Mucosa of descending colon (tissue), 3 donors: ENCODE measurements at regions not wholly inside any gene's neighbourhood (a gene's known extent, or its start where the extent isn't known, plus 50 kb on each side); places are given as distances from the start of the nearest gene placed in this dataset.

ENCODE experiments used
- ATAC-seq: fragments of 200-7000 bp; cut with Tn5 transposase; one replicate; pipeline ENCODE4 v1.9.1; 2020; ENCODE audit warnings: mild to moderate bottlenecking, moderate library complexity
- DNase-seq, 3 donors: peaks; one replicate each; pipeline ENCODE4 v3.0.0-alpha.2; 2020
- H3K36me3 ChIP-seq: fragments of 200-600 bp; one replicate; pipeline ENCODE4 v1.8.0; 2021; ENCODE audit warnings: low read depth, mild to moderate bottlenecking
- H3K4me1 ChIP-seq: fragments of 200-600 bp; one replicate; pipeline ENCODE4 v1.8.0; 2021; ENCODE audit warnings: low read depth, mild to moderate bottlenecking
- H3K4me3 ChIP-seq: fragments of 200-600 bp; one replicate; pipeline ENCODE4 v1.8.0; 2021; ENCODE audit warnings: mild to moderate bottlenecking
- H3K9me3 ChIP-seq: fragments of 200-600 bp; one replicate; pipeline ENCODE4 v1.8.0; 2021; ENCODE audit warnings: mild to moderate bottlenecking
- CTCF ChIP-seq: fragments of 200-600 bp; IDR thresholded peaks from one replicate; pipeline ENCODE4 v1.8.0; 2022; ENCODE audit warnings: antibody characterized with exemption, mild to moderate bottlenecking
- intact Hi-C, 2 donors: fragments of 100-400 bp; cut with DNase I in 1 of 2; cut with micrococcal nuclease in 1 of 2; formaldehyde crosslinking; loops; one replicate each; pipeline versions ENCODE4 v1.11.0 to v1.11.1; 2022; cut with DNase I, micrococcal nuclease
- donor health status: DM: no; HTN: no; CAD: no; lungs with moderate emphysema.
- donor health status: DM: no; HTN: no; CAD: no.
- donor health status: DM: no; HTN: yes; CAD: no.

GRCh38 chr20:57842720-57843119 lies 132.9 kb upstream of the PMEPA1 start:
- no peaks in the 10 kb centered on the region for H3K4me1 ChIP-seq
- no peaks in the 10 kb centered on the region for H3K9me3 ChIP-seq
- TF ChIP-seq CTCF = no peak
- ATAC-seq = no peak
- no peaks in the 10 kb centered on the region for H3K36me3 ChIP-seq
- DNase-seq = no peak
- intact Hi-C loops = no loop called here
- H3K4me3 ChIP-seq = no peak overlapping the region

- Histone ChIP-seq H3K36me3 (no peaks in the 10 kb centered on the region), H3K9me3 (no peaks in the 10 kb centered on the region), H3K4me3 (no peak overlapping the region), H3K4me1 (no peaks in the 10 kb centered on the region)
- TF ChIP-seq CTCF = no peak
- DNase-seq (no peak), ATAC-seq (no peak)
- intact Hi-C loops = no loop called here
Measured at GRCh38 chr20:57841297-57841866, 131.6 kb upstream of the PMEPA1 start.

GRCh38 chr20:57840504-57841296 lies 130.9 kb upstream of the PMEPA1 start:
- DNase-seq (no peak), ATAC-seq (no peak)

GRCh38 chr20:57840066-57840465 lies 130.3 kb upstream of the PMEPA1 start:
- ATAC-seq (no peak), DNase-seq (no peak)
- intact Hi-C loops = no loop called here
- no peak for TF ChIP-seq CTCF
- Histone ChIP-seq H3K4me3 (no peak overlapping the region), H3K9me3 (no peaks in the 10 kb centered on the region), H3K4me1 (no peaks in the 10 kb centered on the region), H3K36me3 (no peaks in the 10 kb centered on the region)

More at GRCh38 chr20:57840504-57841296, 130.9 kb upstream of the PMEPA1 start:
- H3K36me3 ChIP-seq = no peaks in the 10 kb centered on the region
- TF ChIP-seq CTCF = no peak
- no peak overlapping the region for H3K4me3 ChIP-seq
- no peaks in the 10 kb centered on the region for H3K4me1 ChIP-seq
- no peaks in the 10 kb centered on the region for H3K9me3 ChIP-seq
- intact Hi-C loops = no loop called here

- intact Hi-C loops = no loop called here
- ATAC-seq (no peak), DNase-seq (no peak)
- no peaks in the 10 kb centered on the region for H3K36me3 ChIP-seq
- no peak for TF ChIP-seq CTCF
- H3K9me3 ChIP-seq = no peaks in the 10 kb centered on the region
- no peak overlapping the region for H3K4me3 ChIP-seq
- H3K4me1 ChIP-seq = no peaks in the 10 kb centered on the region
Measured at GRCh38 chr20:57838670-57839151, 128.9 kb upstream of the PMEPA1 start.
